ENCODE measurements at regions not wholly inside any gene's neighbourhood (a gene's known extent, or its start where the extent isn't known, plus 50 kb on each side); places are given as distances from the start of the nearest gene placed in this dataset.

DNA sequence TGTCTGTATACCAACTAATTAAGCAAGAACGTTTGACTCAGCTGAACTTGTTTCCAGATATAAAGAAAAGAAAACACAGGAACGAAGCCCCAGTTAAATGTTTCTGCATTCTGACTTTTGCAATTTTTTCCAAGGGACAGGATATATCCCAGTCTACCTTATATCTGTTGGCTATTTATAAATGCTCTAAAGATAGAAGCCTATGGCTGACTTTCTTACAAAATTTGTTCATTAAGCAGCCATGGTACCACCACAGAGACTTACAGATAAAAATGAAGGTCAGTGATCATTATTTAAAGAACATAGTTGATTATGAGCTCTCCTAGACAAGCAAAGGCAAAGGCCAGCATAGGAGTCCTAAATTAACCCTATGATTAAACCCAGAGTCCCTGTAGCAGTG is 462.7 kb upstream of the SPHKAP start:
- TF ChIP-seq, protein P1, sequence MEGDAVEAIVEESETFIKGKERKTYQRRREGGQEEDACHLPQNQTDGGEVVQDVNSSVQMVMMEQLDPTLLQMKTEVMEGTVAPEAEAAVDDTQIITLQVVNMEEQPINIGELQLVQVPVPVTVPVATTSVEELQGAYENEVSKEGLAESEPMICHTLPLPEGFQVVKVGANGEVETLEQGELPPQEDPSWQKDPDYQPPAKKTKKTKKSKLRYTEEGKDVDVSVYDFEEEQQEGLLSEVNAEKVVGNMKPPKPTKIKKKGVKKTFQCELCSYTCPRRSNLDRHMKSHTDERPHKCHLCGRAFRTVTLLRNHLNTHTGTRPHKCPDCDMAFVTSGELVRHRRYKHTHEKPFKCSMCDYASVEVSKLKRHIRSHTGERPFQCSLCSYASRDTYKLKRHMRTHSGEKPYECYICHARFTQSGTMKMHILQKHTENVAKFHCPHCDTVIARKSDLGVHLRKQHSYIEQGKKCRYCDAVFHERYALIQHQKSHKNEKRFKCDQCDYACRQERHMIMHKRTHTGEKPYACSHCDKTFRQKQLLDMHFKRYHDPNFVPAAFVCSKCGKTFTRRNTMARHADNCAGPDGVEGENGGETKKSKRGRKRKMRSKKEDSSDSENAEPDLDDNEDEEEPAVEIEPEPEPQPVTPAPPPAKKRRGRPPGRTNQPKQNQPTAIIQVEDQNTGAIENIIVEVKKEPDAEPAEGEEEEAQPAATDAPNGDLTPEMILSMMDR (IDR thresholded peaks at IDR 0.05) = no peak
- TF ChIP-seq POLR2A (IDR thresholded peaks at IDR 0.05) = no peak

Data from Peyer's patch (tissue), 4 donors.